HG03469 (cell line): ENCODE measurements at regions not wholly inside any gene's neighbourhood (a gene's known extent, or its start where the extent isn't known, plus 50 kb on each side); places are given as distances from the start of the nearest gene placed in this dataset.
"Not testable (repeated sequence)": the region's sequence is repeated elsewhere in the genome, so short reads cannot be mapped to it uniquely, and the experiment has no call there.

Experiments used
- ATAC-seq: cut with Tn5 transposase; IDR thresholded peaks from one replicate; pipeline ENCODE4 v1.9.1; 2021; ENCODE audit warnings: mild to moderate bottlenecking, moderate library complexity, moderate number of reproducible peaks; ENCODE audit not compliant: unreplicated experiment

DNA sequence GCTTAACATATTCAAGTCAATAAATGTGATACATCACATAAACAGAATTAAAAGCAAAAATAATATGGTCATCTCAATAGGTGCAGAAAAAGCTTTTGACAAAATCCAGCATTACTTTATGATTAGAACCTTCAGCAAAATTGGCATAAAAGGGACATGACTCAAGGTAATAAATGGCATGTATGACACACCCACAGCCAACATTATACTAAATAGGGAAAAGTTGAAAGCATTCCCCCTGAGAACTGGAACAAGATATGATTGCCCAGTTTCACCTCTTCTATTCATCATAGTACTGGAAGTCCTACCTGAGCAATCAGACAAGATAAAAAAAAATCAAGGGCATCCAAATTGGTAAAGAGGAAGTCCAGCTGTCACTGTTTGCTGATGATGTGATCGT, 594.7 kb downstream of the DIPK2A start:
- no peak for ATAC-seq

DNA sequence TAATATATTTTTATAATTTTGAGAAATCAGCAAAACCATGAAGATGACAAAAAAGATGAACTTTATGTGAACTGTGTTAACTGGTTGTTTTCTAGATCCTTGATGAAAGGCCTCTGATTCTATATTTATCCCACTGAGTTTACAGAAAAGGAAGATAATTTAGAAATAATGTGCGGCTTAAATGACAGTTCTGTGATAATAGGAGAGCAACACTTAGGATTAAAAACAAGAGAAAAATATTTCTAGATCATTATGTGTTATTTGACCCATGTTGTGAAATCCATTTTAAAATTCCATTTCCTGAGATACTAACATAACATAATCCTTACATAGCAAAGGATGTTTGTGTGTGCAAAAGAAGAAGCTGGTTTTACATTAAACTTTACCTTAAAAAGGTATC, 598.0 kb downstream of the DIPK2A start:
- ATAC-seq, result no peak

DNA sequence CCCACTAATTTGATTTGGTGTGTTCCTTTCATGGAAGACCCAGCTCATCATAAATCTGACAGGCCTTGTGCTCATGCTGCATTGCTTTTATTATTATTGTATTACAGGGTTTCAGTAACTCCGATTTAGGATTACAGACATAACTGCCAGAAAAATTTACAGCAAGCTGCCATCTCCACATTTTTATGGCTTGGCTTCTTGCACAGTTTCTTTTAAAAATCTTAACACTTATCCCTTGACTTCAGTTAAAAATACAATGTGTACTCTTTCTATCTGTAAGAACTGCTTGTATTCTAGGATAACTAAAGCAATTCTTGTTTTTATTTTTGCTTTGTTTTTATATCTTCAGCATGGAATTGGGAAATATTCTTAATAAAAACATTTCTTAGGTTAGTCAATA, 612.2 kb downstream of the DIPK2A start:
- no peak for ATAC-seq

DNA sequence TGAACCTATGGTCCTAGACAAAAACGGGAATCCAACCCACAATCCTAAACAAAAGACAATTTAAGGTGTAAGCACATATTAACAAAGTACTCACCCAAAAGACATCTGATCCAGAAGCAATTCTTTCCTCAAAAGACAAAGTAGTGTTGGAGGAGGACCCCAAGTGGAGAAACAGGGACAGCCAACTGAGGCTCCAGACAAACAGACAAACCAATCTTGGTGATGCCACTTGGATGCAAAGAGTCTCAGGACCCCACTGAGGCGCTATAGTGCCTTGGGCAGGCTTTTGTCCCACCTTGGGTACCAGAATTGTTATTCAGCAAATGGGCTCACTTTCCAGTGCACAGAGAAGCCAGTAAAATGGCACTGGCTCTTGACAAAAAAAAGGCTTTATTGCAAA, 613.8 kb downstream of the DIPK2A start:
- ATAC-seq, result no peak

DNA sequence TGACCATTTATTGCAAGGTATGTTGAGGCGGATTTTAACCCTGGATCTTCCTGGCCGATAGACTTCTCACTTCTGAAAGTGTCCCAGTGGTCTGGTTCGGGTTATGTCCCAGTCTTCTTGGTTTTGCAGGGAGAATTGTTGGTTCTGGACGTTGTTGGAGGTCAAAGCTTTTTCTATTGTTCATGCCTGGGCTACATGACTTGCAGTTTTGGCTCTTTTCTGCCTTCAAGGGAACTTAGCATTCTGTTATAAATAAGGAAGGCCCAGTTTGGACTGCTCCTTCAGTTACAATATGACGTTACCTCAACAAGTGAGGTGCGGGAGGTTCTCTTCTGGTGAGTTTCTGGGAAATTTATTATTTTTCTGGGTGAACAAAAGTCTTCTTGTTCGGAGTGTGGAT, 614.3 kb downstream of the DIPK2A start:
- ATAC-seq, result no peak

DNA sequence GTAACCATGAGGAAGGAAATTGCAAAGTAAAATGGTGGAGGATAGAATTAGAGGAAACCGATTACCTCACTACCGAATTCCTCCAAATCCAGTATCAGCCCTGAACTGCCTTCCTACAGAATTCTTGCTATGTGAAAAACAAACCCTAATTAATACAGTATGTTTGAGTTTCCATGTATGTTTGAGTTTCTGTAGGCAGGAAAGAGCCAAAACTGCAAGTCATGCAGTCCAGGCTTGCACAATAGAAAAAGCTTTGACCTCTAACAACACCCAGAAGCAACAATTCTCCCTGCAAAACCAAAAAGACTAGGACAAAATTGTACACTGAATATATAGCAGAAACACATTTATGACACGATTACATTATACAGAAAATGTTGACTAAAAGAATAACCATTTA, 614.8 kb downstream of the DIPK2A start:
- no peak for ATAC-seq

DNA sequence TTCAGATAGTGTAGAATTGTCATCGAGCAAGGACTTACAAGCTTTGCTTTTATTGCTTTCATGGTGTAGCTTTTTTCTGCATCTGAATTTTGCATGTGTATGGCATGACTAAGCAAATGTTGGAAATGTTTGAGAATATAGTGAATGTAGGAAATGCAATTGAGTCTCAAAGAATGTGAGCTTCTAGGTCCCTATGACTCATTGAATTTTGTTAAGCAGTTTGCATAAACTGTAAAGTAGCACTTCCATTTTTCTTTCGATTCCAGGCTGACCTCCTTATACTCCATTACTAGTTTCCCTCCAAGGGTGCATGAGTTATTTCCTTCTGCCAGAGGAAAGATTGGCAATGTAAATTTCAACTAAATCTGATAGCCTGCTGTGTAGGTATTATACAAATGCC, 619.2 kb downstream of the DIPK2A start:
- no peak for ATAC-seq

DNA sequence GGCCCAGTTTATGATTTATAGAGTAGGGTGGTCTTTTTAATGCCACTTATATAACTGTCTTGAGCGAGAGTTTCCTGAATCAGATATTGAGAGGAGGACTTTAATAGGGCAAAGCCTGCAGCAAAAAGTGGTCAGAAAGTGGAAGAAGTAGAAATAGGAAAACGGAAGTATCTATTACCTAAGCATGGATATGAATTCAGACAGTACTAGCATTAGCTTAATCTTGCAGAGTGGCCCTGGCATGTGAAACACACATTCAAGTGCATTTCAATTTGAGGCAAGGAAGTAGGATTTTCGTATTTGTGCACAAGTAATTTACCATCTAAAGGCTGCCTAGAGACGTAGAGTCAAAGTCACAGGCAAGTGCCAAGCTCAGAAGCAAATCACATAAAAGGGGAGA, 622.3 kb downstream of the DIPK2A start:
- ATAC-seq, result no peak

DNA sequence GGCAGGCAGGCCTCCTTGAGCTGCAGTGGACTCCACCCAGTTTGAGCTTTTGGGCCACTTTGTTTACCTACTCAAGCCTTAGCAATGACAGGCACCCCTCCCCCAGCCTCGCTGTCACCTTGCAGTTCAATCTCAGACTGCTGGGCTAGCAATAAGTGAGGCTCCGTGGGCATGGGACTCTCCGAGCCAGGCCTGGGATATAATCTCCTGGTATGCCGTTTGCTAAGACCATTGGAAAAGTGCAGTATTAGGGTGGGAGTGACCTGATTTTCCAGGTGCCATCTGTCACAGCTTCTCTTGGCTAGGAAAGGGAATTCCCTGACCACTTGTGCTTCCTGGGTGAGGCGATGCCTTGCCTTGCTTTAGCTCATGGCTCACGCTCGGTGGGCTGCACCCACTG, 648.6 kb downstream of the DIPK2A start:
- ATAC-seq, result not testable (repeated sequence)

DNA sequence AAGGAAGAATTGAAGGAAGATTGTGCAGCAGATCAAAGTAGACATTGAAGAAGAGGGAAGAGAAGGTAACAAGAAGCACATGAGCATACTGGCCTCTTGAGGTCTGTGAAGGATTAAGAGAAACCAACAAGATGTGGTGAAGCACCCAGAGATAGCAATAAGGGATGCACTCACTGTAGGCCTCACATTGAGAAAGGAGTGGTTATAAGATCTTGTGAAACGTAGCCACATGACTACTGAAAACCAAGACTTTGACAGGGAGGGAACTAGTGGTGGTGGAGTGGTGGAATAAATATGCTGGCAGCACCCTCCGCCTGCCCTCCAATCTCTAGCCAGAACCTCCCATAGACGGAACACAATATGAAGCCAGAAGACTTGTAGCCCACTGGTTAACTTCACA, 651.2 kb downstream of the DIPK2A start:
- ATAC-seq, result no peak

DNA sequence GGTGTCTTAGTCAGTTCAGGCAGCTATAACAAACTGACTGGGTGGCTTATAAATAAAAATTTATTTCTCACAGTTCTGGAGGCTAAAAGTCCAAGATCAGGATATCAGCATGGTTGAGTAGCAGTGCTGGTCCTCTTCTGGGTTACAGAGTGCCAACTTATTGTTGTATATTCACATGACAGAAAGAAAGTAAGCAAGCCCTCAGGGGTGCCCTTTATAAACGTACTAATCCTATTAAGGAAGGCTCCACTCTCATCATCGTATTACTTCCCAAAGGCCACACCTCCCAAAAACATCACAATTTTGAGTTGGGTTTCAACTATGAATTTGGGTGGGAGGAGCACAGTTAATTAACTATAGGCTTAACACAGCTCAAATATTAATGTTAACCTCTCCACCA, 653.0 kb downstream of the DIPK2A start:
- ATAC-seq, result no peak

DNA sequence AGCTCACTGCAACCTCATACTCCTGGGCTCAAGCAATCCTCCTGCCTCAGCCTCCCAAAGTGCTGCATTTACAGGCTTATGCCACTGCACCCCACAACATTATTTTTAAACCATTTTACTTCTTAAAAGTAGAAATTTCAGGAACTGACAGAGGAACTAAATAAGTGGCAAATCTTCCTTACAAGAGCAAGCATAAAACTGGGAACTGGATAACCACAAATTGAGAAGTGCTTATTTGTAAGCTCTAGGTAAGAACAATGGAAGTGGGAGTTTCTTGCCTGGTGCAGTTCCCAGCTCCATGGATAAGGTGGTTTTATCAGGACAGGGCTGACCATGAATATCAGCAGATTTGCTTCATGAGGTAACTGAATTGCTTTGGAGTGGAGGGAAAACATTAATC, 655.2 kb downstream of the DIPK2A start:
- no peak for ATAC-seq

DNA sequence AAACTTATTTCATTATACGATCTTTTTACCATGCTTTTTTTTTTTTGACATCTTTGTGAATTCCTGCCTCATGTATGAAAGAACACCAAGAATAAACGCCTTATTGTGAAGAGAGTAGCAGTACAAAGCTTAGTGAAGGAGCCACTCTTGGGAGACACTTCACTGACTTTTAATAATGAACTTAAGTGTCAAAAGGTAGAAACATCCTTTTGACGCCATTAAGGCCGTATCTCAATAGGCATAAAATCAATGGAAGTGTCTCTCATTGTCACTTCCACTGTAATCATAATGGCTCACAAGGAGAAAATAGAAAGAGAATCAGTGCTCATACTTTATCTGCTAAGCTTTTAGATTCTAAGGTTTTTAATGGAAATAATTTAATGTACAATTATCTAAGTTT, 657.8 kb downstream of the DIPK2A start:
- no peak for ATAC-seq

DNA sequence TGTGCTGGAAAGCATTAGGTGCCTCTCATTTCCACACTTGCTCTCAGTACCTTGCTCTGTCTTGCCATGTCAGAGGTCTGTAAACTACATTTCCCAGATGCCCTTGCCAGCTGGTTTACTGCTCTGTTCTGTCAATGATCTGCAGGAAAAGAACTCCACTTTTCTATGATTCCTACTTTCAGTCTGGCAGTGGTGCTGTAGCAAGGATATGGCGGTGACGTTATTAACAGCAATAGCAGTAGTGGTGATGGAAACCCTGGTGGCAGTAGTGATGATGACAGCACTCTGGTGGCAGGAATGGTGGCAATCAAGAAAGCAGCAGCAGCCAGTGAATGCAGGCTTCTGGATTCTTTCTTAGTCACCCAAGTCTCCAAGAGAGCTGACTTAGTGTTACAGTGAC, 665.2 kb downstream of the DIPK2A start:
- no peak for ATAC-seq

DNA sequence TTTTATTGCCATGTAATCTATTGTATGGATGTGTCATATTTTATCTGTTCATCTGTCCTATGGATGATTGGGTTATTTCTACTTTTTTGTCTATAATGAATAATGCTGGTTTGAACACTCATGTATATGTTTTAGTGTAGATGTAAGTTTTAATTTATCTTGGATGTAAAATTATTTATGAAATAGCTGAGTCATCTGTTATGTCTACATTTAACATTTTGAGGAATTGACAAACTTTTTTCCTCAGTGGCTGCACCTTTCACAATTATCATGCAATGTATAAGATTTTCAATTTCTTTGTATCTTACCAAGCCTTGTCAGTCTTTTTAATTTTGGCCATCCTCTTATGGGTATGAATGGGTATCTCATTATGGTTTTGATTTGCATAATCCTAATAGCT, 666.4 kb downstream of the DIPK2A start:
- ATAC-seq, result no peak

DNA sequence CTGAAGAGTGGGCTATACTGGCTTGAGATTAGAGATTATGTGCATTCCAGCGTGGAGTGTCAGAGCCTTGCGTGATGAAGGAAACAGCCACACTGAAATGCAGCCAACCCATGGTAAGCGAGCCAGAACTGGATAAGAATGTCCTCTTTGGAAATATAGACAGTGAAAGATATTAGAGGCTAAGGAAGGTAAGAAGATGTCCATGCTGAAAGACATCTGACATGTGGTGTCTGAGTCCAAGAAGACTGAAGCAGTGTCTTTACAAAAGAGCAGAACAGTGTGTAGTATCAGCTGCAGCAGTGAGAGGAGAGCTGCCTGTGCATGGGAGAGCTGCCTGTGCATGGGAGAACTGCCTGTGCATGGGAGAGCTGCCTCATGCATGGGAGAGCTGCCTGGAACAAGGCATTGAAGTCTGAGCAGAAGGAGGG, 672.2 kb downstream of the DIPK2A start:
- no peak for ATAC-seq

DNA sequence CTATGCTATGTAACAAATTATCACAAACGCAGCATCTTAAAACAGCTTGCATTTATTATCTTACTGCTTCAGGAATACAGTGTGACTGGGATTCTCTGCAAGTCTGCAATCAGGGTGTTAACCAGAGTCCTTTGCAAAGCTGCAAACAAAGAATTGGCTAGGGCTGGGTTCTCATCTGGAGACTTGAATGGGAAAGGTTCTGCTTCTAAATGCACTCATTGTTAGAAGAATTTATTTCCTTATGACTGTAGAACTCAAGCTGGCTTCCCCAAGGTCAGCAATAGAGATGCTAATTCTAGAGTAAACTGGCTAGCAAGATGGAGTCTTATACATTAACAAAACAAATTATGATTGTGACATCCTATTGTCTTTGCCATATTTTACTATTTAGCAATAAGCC, 673.7 kb downstream of the DIPK2A start:
- no peak for ATAC-seq

DNA sequence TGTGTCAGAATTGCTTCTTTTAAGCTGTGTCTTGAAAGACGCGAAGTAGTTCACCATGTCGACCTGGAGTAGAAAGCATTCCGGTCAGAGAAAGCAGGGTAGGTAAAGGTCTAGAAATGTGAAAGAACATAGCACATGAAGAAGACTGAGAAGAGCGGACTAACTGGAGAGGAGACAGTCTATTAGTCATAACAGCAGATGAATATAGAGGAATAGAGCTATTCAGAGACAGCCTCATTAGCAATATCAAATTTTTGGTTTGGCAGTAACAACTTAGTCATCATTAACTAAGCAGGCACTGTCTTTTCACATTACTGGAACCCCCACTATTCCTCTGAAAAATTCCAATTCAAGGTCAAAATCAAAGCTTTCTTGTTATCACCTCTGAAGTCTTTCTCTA, 678.8 kb downstream of the DIPK2A start:
- no peak for ATAC-seq

DNA sequence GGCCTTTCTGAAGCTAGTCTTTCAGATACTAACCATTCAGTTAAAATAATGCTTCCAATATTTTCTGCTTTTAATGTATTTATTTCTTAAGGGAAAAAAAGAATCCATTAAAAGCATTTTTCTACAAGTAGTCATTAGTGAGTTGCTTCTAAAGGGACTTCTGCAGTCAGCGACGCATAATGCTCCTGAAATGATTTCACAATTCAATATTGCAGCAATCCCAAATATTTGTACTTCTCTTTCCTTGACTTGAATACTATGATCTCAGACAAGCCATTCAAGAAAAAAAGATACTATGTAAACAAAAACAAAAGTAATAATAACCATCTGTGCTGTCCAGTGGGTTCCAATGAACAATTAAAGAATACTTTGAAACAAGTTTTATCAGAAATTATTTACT, 681.0 kb downstream of the DIPK2A start:
- no peak for ATAC-seq

DNA sequence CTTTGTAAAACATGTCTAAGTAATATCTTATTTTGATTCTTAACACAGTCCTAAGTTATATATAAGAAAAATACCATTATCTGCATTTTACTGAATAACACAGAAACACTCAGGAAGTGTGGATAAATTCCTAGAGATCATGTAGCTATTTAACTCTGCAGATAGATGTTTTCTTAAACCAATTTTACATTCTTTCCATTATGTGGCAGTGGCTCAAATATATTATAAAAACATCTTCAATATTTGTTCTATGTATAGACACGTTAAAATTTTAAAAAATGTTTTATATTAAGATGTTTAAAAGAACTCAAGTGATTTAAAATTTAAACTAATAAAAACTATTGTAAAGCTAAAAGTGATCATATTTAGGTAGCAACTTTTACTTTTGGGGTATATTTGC, 683.8 kb downstream of the DIPK2A start:
- no peak for ATAC-seq

DNA sequence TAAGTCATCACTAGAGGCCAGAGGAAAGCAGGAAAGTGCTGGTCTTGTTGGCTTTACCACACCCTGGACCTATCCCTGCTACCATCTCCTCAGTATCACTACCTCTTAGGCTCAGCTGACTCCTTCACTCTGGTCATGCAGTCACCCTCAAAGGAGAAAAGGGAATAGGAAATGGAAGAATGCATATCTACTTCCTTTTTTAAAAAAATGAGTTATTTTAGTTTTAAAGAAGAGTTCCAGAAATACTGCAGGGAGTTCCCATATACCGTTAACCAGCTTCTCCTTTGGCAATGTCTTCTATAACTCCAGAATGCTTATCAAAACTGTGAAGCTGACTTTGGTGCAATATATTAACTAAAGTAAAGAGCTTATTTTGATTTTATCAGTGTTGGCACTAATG, 688.6 kb downstream of the DIPK2A start:
- ATAC-seq, result no peak

DNA sequence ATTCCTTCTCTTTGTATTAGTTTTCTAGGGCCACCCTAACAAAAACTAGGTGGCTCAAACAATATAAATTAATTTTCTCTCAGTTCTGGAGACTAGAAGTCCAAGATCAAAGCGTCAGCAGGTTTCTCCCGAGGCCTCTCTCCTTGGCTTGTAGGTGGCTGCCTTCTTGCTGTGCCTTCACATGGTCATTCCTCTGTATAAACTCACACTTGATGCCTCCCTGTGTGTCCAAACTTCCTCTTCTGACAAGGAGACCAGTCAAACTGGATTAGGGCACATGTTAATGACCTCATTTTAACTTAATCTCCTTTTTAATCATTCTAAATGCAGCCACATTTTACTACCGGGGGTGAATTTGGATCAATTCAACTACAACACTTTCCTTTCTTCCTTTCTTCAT, 691.1 kb downstream of the DIPK2A start:
- ATAC-seq, result no peak

DNA sequence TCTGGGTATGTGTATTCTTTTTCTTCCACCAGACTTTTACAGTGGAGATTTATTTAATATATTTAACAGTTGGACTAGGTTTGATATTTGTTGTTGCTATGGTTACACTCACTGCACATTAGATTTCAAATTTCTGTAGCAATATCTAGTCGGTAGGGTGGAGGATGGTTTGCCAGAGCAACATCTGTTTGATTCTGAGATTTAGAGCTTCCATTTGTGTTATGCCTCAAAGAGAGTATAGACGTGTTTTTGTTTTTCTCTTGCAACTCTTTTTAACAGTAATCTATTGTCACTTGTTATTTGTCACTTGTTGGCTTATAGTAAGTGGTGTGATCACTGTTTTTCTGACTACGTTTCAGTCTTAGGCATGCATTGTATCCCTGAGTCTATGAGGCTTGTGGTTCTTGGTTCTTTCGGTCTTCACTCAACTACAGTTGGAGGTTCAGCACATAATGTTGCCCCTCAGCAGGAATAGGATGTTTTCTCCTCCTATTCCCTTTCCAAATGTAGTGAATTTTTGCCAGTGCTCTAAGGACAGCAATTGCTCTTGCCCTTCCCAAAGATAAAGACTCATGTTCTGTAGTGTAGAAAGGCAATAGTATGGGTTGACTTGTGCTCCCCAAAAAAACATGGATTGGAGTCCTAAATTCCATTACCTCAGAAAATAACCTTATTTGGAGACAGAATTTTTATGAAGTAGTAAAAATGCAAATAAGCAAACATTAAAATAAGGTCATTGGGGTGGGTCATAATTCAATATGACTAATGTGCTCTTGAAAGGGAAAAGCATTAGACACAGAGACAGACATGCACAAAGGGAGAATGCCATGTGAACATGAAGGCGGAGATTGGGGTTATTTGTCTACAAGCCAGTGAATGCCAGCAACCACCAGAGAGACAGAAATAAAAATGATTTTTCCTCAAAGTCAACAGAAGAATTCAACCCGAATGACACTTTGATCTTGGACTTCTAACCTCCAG, 692.1 kb downstream of the DIPK2A start:
- ATAC-seq, result no peak
